ENCODE measurements at regions not wholly inside any gene's neighbourhood (a gene's known extent, or its start where the extent isn't known, plus 50 kb on each side); places are given as distances from the start of the nearest gene placed in this dataset.

- TF ChIP-seq POLR2A (IDR thresholded peaks at IDR 0.05; ENCODE audit: low read length) (no peak), GATA1 (IDR thresholded peaks at IDR 0.05; ENCODE audit: low read depth, low read length) (no peak)
These were observed 527.0 kb upstream of the B3GAT1 start for GRCh38 chr11:134939031-134939430.
